ENCODE measurements at regions not wholly inside any gene's neighbourhood (a gene's known extent, or its start where the extent isn't known, plus 50 kb on each side); places are given as distances from the start of the nearest gene placed in this dataset.

DNA sequence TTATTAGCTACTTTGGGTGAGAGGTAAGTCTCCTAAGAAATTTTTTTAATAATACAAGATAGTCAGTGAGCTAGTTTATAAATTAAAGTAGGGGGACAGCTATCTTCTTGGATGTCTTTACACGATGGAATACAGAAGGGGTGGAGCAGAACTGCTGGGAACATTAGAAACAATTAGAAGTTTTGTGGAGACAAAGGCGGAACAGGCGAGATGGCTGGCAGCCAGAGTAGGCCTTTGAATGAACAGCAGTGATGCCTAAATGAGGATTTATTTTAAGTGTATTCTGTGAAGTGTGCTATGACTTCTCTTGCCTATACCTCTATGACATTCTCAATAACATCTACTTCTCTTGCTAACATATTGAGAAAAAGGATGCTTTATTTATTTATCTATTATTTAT is 1345.3 kb upstream of the SEL1L start:
- TF ChIP-seq REST (IDR thresholded peaks at IDR 0.05; ENCODE audit: insufficient read depth in 1 of 2, low read depth in 2 of 2, low read length in 2 of 2) = no peak
- TF ChIP-seq TAF1 (IDR thresholded peaks at IDR 0.05; ENCODE audit: borderline replicate concordance, insufficient read depth, low read length) = no peak
- no peak for TF ChIP-seq POLR2AphosphoS5 (IDR thresholded peaks at IDR 0.05; ENCODE audit: low read depth, low read length)
- no peak for TF ChIP-seq SIN3A (IDR thresholded peaks at IDR 0.05; ENCODE audit: borderline replicate concordance, insufficient read depth, low read length)
